ENCODE measurements at regions not wholly inside any gene's neighbourhood (a gene's known extent, or its start where the extent isn't known, plus 50 kb on each side); places are given as distances from the start of the nearest gene placed in this dataset.

DNA sequence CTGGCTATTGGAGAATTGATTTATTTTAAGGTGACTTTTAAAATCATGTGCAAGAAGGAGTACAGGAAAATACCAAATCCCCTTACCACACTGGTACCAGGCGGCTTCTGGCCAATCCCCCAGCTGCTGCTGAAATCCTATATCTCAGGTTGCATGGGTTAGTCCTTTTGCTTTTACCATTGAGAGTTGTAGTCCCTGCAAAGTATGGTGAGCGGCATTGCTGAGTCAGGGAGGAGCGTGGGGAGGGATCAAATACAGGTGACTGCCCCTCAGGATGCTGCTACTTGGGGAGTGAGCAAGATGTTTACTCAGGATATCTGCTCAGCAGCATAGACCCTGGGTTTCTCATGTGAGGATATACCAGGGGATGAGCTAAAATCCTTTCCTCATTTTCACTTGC lies 131.9 kb upstream of the STAC start:
- no peak for TF ChIP-seq YY1 (IDR thresholded peaks at IDR 0.05; ENCODE audit: insufficient read depth, insufficient read length)
- no peak for TF ChIP-seq SUZ12 (IDR thresholded peaks at IDR 0.05; ENCODE audit: extremely low read depth, insufficient read depth, insufficient read length)
